Tibial nerve (tissue), 4 donors: ENCODE measurements at regions not wholly inside any gene's neighbourhood (a gene's known extent, or its start where the extent isn't known, plus 50 kb on each side); places are given as distances from the start of the nearest gene placed in this dataset.

Experiments used
- DNase-seq, 2 donors: peaks; one replicate each; pipeline ENCODE4 v3.0.0-alpha.2; 2019; ENCODE audit warnings: low spot score in 2 of 2
- H3K27ac ChIP-seq, 4 donors: fragments of 200-600 bp; sonication (generic) in 3 of 4; one replicate each; pipeline ENCODE4 v1.5.1; 2017 to 2019; ENCODE audit warnings: mild to moderate bottlenecking in 1 of 4
- H3K27me3 ChIP-seq, 2 donors: fragments of 200-600 bp; sonication (generic) in 1 of 2; one replicate each; pipeline versions ENCODE4 v1.5.1 to v1.6.0; 2017 to 2019
- H3K36me3 ChIP-seq, 3 donors: fragments of 200-600 bp; sonication (generic); one replicate each; pipeline ENCODE4 v1.5.1; 2018 to 2019
- H3K4me1 ChIP-seq, 4 donors: fragments of 200-600 bp; sonication (generic) in 3 of 4; one replicate each; pipeline ENCODE4 v1.5.1; 2017 to 2019
- H3K4me3 ChIP-seq, 4 donors: fragments of 200-600 bp; sonication (generic) in 3 of 4; one replicate each; pipeline ENCODE4 v1.5.1; 2017 to 2019; ENCODE audit warnings: mild to moderate bottlenecking in 1 of 4, moderate library complexity in 1 of 4
- H3K9me3 ChIP-seq, 4 donors: fragments of 200-600 bp; sonication (generic) in 3 of 4; one replicate each; pipeline ENCODE4 v1.5.1; 2017 to 2019
- EP300 ChIP-seq, 2 donors: sonication (generic); formaldehyde crosslinking; IDR thresholded peaks; one replicate each; pipeline ENCODE4 v1.6.1; 2017; ENCODE audit warnings: antibody characterized with exemption in 2 of 2, mild to moderate bottlenecking in 1 of 2
- POLR2A ChIP-seq, 2 donors: fragments of 450-650 bp; IDR thresholded peaks; one replicate each; pipeline ENCODE4 v1.6.1; 2017; ENCODE audit warnings: antibody characterized with exemption in 2 of 2, mild to moderate bottlenecking in 2 of 2, moderate library complexity in 2 of 2
- WGBS, 2 donors: methylation state at CpG; one replicate each; pipeline ENCODE4 v1.1.5; 2018; 5-methylcytosine and 5-hydroxymethylcytosine counted together
- TF ChIP-seq, protein P1 (sequence below), 5 experiments: fragments of 200-600 bp in 3 of 5; fragments of 450-650 bp in 2 of 5; sonication (generic) in 3 of 5; IDR thresholded peaks; one replicate each; pipeline ENCODE4 v1.5.1; 2016 to 2019; ENCODE audit warnings: antibody characterized with exemption in 5 of 5, mild to moderate bottlenecking in 3 of 5, moderate library complexity in 2 of 5

GRCh38 chr2:529424-529823 is 147.8 kb downstream of the TMEM18 start:
- H3K36me3 ChIP-seq, result no peaks in the 10 kb centered on the region
- TF ChIP-seq, protein P1, sequence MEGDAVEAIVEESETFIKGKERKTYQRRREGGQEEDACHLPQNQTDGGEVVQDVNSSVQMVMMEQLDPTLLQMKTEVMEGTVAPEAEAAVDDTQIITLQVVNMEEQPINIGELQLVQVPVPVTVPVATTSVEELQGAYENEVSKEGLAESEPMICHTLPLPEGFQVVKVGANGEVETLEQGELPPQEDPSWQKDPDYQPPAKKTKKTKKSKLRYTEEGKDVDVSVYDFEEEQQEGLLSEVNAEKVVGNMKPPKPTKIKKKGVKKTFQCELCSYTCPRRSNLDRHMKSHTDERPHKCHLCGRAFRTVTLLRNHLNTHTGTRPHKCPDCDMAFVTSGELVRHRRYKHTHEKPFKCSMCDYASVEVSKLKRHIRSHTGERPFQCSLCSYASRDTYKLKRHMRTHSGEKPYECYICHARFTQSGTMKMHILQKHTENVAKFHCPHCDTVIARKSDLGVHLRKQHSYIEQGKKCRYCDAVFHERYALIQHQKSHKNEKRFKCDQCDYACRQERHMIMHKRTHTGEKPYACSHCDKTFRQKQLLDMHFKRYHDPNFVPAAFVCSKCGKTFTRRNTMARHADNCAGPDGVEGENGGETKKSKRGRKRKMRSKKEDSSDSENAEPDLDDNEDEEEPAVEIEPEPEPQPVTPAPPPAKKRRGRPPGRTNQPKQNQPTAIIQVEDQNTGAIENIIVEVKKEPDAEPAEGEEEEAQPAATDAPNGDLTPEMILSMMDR (IDR thresholded peaks at IDR 0.05), result no peak
- TF ChIP-seq POLR2A (IDR thresholded peaks at IDR 0.05), result no peak
- 0 to 1% methylated on average over 2 of the region's 2 CpGs for WGBS, 2 donors
- peaks cover 0 to 24% (median 7%) of the 10 kb centered on the region in 4 donors for H3K9me3 ChIP-seq
- H3K4me3 ChIP-seq, result no peak overlapping the region
- H3K4me1 ChIP-seq, result no peaks in the 10 kb centered on the region
- DNase-seq, result no peak
- no peaks in the 10 kb centered on the region for H3K27me3 ChIP-seq
- no peak overlapping the region for H3K27ac ChIP-seq

- no peak overlapping the region for H3K27ac ChIP-seq
- peaks cover 0 to 18% (median 6%) of the 10 kb centered on the region in 4 donors for H3K9me3 ChIP-seq
- DNase-seq, result no peak
- H3K36me3 ChIP-seq, result no peaks in the 10 kb centered on the region
- TF ChIP-seq, protein P1 (IDR thresholded peaks at IDR 0.05), result no peak
- TF ChIP-seq EP300 (IDR thresholded peaks at IDR 0.05) (no peak), POLR2A (IDR thresholded peaks at IDR 0.05) (no peak)
- no peak overlapping the region for H3K4me3 ChIP-seq
- H3K27me3 ChIP-seq, result no peaks in the 10 kb centered on the region
- 57 to 61% methylated on average over 12 of the region's 12 CpGs for WGBS, 2 donors
- H3K4me1 ChIP-seq, result no peaks in the 10 kb centered on the region
Measured at GRCh38 chr2:527581-527980, 149.6 kb downstream of the TMEM18 start.

GRCh38 chr2:526918-527317 is 150.3 kb downstream of the TMEM18 start:
- H3K27ac ChIP-seq, result no peak overlapping the region
- no peaks in the 10 kb centered on the region for H3K27me3 ChIP-seq
- DNase-seq, result no peak
- 95% methylated on average over 5 of the region's 5 CpGs for WGBS, 2 donors
- H3K9me3 ChIP-seq, result peaks cover 0 to 12% (median 4%) of the 10 kb centered on the region in 4 donors
- no peaks in the 10 kb centered on the region for H3K36me3 ChIP-seq
- TF ChIP-seq EP300 (IDR thresholded peaks at IDR 0.05), result no peak
- TF ChIP-seq POLR2A (IDR thresholded peaks at IDR 0.05), result no peak
- TF ChIP-seq, protein P1 (IDR thresholded peaks at IDR 0.05), result no peak
- H3K4me1 ChIP-seq, result no peaks in the 10 kb centered on the region
- no peak overlapping the region for H3K4me3 ChIP-seq

DNA sequence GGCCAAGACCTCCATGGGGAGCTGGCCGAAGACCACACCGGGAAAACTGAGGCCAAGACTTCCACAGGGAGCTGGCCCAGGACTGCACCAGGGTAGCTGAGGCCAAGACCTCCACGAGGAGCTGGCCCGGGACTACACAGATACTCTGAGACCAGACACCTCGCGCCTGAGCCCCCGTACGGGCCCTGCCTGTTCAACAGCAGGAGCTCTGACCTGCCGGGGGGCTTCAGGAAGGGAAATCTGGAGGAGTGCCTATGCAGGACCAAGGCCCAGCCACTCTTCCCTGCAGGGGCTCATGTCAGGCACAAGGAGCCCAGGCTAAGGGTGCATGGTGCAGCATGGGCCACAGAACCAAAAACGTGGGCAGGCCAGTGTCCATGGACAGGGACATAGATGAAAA is 151.6 kb downstream of the TMEM18 start:
- no peak for DNase-seq
- 88 to 96% methylated on average over 10 of the region's 10 CpGs for WGBS, 2 donors

GRCh38 chr2:525021-525420 is 152.2 kb downstream of the TMEM18 start:
- TF ChIP-seq POLR2A (IDR thresholded peaks at IDR 0.05) (no peak), EP300 (IDR thresholded peaks at IDR 0.05) (no peak)
- DNase-seq, result no peak
- H3K36me3 ChIP-seq, result no peaks in the 10 kb centered on the region
- no peak overlapping the region for H3K27ac ChIP-seq
- H3K4me3 ChIP-seq, result no peak overlapping the region
- H3K9me3 ChIP-seq, result peaks cover 0 to 6% (median 0%) of the 10 kb centered on the region in 4 donors
- no peaks in the 10 kb centered on the region for H3K27me3 ChIP-seq
- H3K4me1 ChIP-seq, result no peaks in the 10 kb centered on the region
- 71 to 79% methylated on average over 7 of the region's 7 CpGs for WGBS, 2 donors

More for the DNA sequence above, 151.6 kb downstream of the TMEM18 start:
- H3K4me3 ChIP-seq, result no peak overlapping the region
- H3K27me3 ChIP-seq, result no peaks in the 10 kb centered on the region
- no peaks in the 10 kb centered on the region for H3K4me1 ChIP-seq
- H3K9me3 ChIP-seq, result peaks cover 0 to 7% (median under 1%) of the 10 kb centered on the region in 4 donors
- H3K36me3 ChIP-seq, result no peaks in the 10 kb centered on the region
- H3K27ac ChIP-seq, result no peak overlapping the region
- TF ChIP-seq, protein P1 (IDR thresholded peaks at IDR 0.05), result no peak
- TF ChIP-seq EP300 (IDR thresholded peaks at IDR 0.05) (no peak), POLR2A (IDR thresholded peaks at IDR 0.05) (no peak)

DNA sequence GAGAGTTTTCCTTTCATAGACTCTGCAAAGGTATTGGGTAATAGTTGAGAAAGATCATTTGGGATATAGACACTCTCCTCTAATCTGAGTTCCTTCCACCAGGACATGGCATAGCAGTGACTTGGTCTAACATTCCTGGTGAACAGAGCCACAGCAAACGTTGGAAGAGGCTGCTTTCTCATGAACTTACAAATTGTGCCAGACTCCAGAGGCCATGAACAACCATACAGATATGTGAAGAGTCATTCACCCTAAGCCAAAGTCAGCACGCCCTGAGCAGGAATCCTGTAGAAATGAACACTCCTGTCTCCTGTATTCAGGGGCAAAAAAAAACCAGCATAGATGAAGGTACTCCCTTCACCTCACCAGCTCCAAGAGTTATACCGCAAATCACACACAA is 152.8 kb downstream of the TMEM18 start:
- no peak for TF ChIP-seq EP300 (IDR thresholded peaks at IDR 0.05)
- Histone ChIP-seq H3K36me3 (no peaks in the 10 kb centered on the region), H3K4me3 (no peak overlapping the region), H3K27ac (no peak overlapping the region), H3K27me3 (no peaks in the 10 kb centered on the region), H3K9me3 (no peaks in the 10 kb centered on the region), H3K4me1 (no peaks in the 10 kb centered on the region)
- 51 to 60% methylated on average over 3 of the region's 3 CpGs for WGBS, 2 donors
- DNase-seq, result no peak
